ENCODE measurements at regions not wholly inside any gene's neighbourhood (a gene's known extent, or its start where the extent isn't known, plus 50 kb on each side); places are given as distances from the start of the nearest gene placed in this dataset.

GRCh38 chr2:47265751-47266231 is 89.5 kb upstream of the CALM2 start:
- Mint-ChIP-seq H3K36me3 (ENCODE audit: low read depth, unreplicated experiment) (no peaks in the 10 kb centered on the region), H3K27ac (ENCODE audit: unreplicated experiment) (no peak overlapping the region), H3K4me1 (ENCODE audit: unreplicated experiment) (peaks cover 20% of the 10 kb centered on the region), H3K4me3 (ENCODE audit: unreplicated experiment) (no peak overlapping the region), H3K27me3 (ENCODE audit: unreplicated experiment) (peaks cover 7% of the 10 kb centered on the region), H3K9me3 (ENCODE audit: unreplicated experiment) (no peaks in the 10 kb centered on the region)
- no peak for DNase-seq (ENCODE audit: low spot score)
- TF ChIP-seq, protein P1, sequence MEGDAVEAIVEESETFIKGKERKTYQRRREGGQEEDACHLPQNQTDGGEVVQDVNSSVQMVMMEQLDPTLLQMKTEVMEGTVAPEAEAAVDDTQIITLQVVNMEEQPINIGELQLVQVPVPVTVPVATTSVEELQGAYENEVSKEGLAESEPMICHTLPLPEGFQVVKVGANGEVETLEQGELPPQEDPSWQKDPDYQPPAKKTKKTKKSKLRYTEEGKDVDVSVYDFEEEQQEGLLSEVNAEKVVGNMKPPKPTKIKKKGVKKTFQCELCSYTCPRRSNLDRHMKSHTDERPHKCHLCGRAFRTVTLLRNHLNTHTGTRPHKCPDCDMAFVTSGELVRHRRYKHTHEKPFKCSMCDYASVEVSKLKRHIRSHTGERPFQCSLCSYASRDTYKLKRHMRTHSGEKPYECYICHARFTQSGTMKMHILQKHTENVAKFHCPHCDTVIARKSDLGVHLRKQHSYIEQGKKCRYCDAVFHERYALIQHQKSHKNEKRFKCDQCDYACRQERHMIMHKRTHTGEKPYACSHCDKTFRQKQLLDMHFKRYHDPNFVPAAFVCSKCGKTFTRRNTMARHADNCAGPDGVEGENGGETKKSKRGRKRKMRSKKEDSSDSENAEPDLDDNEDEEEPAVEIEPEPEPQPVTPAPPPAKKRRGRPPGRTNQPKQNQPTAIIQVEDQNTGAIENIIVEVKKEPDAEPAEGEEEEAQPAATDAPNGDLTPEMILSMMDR (IDR thresholded peaks at IDR 0.05; ENCODE audit: unreplicated experiment) = no peak

DNA sequence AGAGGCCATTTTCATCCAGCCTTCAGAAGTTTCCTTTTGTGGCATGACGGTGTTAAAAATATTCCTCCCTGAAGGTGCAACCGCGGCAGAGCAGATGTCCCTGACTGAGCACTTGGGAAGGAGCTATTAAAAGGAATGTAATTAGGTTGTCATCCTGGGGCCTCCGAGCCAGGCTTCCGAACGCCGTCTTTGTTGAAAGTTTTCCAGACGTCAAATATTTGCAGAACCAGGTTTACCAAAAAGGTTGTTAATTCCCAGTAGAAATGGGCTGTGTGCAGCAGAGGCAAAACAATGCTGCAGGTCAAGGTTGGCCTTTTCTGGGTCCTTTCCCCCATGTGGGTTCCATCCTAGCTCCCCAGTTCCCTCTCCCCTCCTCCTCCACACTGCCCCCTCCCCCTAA is 88.8 kb upstream of the CALM2 start:
- H3K36me3 Mint-ChIP-seq (ENCODE audit: low read depth, unreplicated experiment) = no peaks in the 10 kb centered on the region
- H3K27me3 Mint-ChIP-seq (ENCODE audit: unreplicated experiment) = peaks cover 7% of the 10 kb centered on the region
- peaks cover 16% of the 10 kb centered on the region for H3K4me1 Mint-ChIP-seq (ENCODE audit: unreplicated experiment)
- no peak overlapping the region for H3K4me3 Mint-ChIP-seq (ENCODE audit: unreplicated experiment)
- no peak for DNase-seq (ENCODE audit: low spot score)
- TF ChIP-seq, protein P1 (IDR thresholded peaks at IDR 0.05; ENCODE audit: unreplicated experiment) = no peak
- no peak overlapping the region for H3K27ac Mint-ChIP-seq (ENCODE audit: unreplicated experiment)
- H3K9me3 Mint-ChIP-seq (ENCODE audit: unreplicated experiment) = no peaks in the 10 kb centered on the region

DNA sequence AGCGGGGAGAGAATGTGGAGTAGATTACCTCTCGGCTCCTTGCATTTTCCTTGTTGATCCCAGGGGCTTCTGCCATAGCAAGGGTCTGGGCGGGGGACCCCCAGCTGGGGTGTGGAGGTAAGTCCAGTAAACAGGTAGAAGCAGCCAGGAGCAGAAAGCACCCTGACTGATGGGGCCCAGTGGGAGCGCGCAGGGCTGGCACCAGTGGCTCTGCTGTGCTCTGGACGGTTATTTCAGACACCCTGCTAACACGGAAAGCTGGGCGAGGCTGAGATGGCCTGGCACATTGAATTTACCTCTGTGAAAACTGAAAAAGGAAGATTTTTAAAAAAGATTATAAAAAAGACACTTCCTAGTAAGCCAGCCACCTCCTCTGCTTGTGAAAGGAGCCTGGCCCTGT is 88.4 kb upstream of the CALM2 start:
- no peak for DNase-seq (ENCODE audit: low spot score)
- Mint-ChIP-seq H3K9me3 (ENCODE audit: unreplicated experiment) (no peaks in the 10 kb centered on the region), H3K4me3 (ENCODE audit: unreplicated experiment) (no peak overlapping the region), H3K27ac (ENCODE audit: unreplicated experiment) (no peak overlapping the region), H3K27me3 (ENCODE audit: unreplicated experiment) (peaks cover 9% of the 10 kb centered on the region), H3K36me3 (ENCODE audit: low read depth, unreplicated experiment) (no peaks in the 10 kb centered on the region), H3K4me1 (ENCODE audit: unreplicated experiment) (peaks cover 11% of the 10 kb centered on the region)
- TF ChIP-seq, protein P1 (IDR thresholded peaks at IDR 0.05; ENCODE audit: unreplicated experiment) = no peak

GRCh38 chr2:47264143-47264542 is 87.8 kb upstream of the CALM2 start:
- TF ChIP-seq, protein P1 (IDR thresholded peaks at IDR 0.05; ENCODE audit: unreplicated experiment) = no peak
- Mint-ChIP-seq H3K9me3 (ENCODE audit: unreplicated experiment) (no peaks in the 10 kb centered on the region), H3K27ac (ENCODE audit: unreplicated experiment) (no peak overlapping the region), H3K27me3 (ENCODE audit: unreplicated experiment) (peaks cover 9% of the 10 kb centered on the region), H3K4me1 (ENCODE audit: unreplicated experiment) (peaks cover 9% of the 10 kb centered on the region), H3K4me3 (ENCODE audit: unreplicated experiment) (no peak overlapping the region), H3K36me3 (ENCODE audit: low read depth, unreplicated experiment) (no peaks in the 10 kb centered on the region)
- DNase-seq (ENCODE audit: low spot score) = no peak

DNA sequence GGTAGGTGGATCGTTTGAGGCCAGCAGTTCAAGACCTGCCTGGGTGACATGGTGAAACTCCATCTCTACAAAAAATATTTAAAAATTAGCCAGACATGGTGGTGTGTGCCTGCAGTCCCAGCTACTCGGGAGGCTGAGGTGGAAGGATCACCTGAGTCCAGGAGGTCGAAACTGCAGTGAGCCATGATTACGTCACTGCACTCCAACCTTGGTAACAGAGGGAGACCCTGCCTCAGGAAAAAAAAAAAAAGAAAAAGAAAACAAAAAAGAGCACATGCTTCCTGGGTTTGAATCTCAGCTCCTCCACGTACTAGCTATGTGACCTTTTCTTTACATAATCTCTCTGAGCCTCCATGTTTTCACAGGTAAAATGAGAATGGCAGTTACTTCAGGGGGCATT is 86.3 kb upstream of the CALM2 start:
- TF ChIP-seq, protein P1 (IDR thresholded peaks at IDR 0.05; ENCODE audit: unreplicated experiment) = no peak
- Mint-ChIP-seq H3K9me3 (ENCODE audit: unreplicated experiment) (no peaks in the 10 kb centered on the region), H3K27me3 (ENCODE audit: unreplicated experiment) (peaks cover 9% of the 10 kb centered on the region), H3K36me3 (ENCODE audit: low read depth, unreplicated experiment) (no peaks in the 10 kb centered on the region), H3K4me1 (ENCODE audit: unreplicated experiment) (peaks cover 9% of the 10 kb centered on the region), H3K27ac (ENCODE audit: unreplicated experiment) (no peak overlapping the region), H3K4me3 (ENCODE audit: unreplicated experiment) (no peak overlapping the region)
- DNase-seq (ENCODE audit: low spot score) = no peak

All from endothelial cell (in vitro differentiated cells).